HCT116 (cell line): ENCODE measurements at regions not wholly inside any gene's neighbourhood (a gene's known extent, or its start where the extent isn't known, plus 50 kb on each side); places are given as distances from the start of the nearest gene placed in this dataset.

Experiments used
- CTCF ChIP-seq, 3 experiments: fragments of 200-600 bp in 1 of 3; sonication (generic) in 1 of 3; IDR thresholded peaks in 2 of 3; conservative IDR thresholded peaks in 1 of 3; 2 replicates each; pipeline ENCODE4 v1.5.1; 2012 to 2017; ENCODE audit warnings: low read depth in 2 of 3, low read length in 2 of 3, antibody characterized with exemption in 1 of 3, borderline replicate concordance in 1 of 3, control low read depth in 1 of 3, mild to moderate bottlenecking in 1 of 3, mixed read lengths in 1 of 3, mixed run types in 1 of 3, moderate library complexity in 1 of 3; ENCODE audit not compliant: insufficient read depth in 1 of 3
- EGR1 ChIP-seq: IDR thresholded peaks from 2 replicates; pipeline ENCODE4 v1.6.1; 2012; ENCODE audit warnings: low read depth
- EZH2 ChIP-seq: fragments of 200-600 bp; sonication (generic); IDR thresholded peaks from 2 replicates; pipeline ENCODE4 v1.6.1; 2017; ENCODE audit warnings: antibody characterized with exemption, mixed run types
- EZH2phosphoT487 ChIP-seq: fragments of 200-600 bp; IDR thresholded peaks from 2 replicates; pipeline ENCODE4 v1.6.1; 2018; ENCODE audit warnings: antibody characterized with exemption, borderline replicate concordance
- JUND ChIP-seq: IDR thresholded peaks from 2 replicates; pipeline ENCODE4 v1.6.1; 2012
- POLR2A ChIP-seq: IDR thresholded peaks from 2 replicates; pipeline ENCODE4 v1.7.0; 2011; ENCODE audit warnings: borderline replicate concordance; ENCODE audit not compliant: insufficient read depth, insufficient read length; ENCODE audit errors: extremely low read depth
- POLR2AphosphoS5 ChIP-seq: IDR thresholded peaks from 2 replicates; pipeline ENCODE4 v1.6.1; 2011; ENCODE audit warnings: mild to moderate bottlenecking, low read depth, low read length, moderate library complexity
- RAD21 ChIP-seq: IDR thresholded peaks from 2 replicates; pipeline ENCODE4 v1.6.1; 2012; ENCODE audit warnings: low read depth, mild to moderate bottlenecking
- REST ChIP-seq: IDR thresholded peaks from 2 replicates; pipeline ENCODE4 v1.6.1; 2012; ENCODE audit warnings: low read depth
- YY1 ChIP-seq: IDR thresholded peaks from 2 replicates; pipeline ENCODE4 v1.6.1; 2011; ENCODE audit warnings: low read length, low read depth, moderate library complexity, mild to moderate bottlenecking; ENCODE audit not compliant: insufficient replicate concordance; ENCODE audit errors: extremely low read depth

GRCh38 chr15:96197721-96198120, 132.8 kb upstream of the NR2F2 start:
- no peak for TF ChIP-seq JUND
- no peak for TF ChIP-seq CTCF (IDR thresholded peaks at IDR 0.05 in 2 of 3, conservative IDR thresholded peaks at IDR 0.05 in 1 of 3; ENCODE audit: borderline replicate concordance in 1 of 3, insufficient read depth in 1 of 3, low read depth in 2 of 3, low read length in 2 of 3)
- TF ChIP-seq EZH2 = no peak
- TF ChIP-seq YY1 = no peak
- no peak for TF ChIP-seq POLR2AphosphoS5
- TF ChIP-seq REST = no peak
- TF ChIP-seq POLR2A = no peak
- TF ChIP-seq EZH2phosphoT487 = no peak
- no peak for TF ChIP-seq EGR1
- no peak for TF ChIP-seq RAD21
